CD4-positive, alpha-beta T cell treated with Interleukin-21 for 1 hour (primary cell): ENCODE measurements at regions not wholly inside any gene's neighbourhood (a gene's known extent, or its start where the extent isn't known, plus 50 kb on each side); places are given as distances from the start of the nearest gene placed in this dataset.
"Not testable (repeated sequence)": the region's sequence is repeated elsewhere in the genome, so short reads cannot be mapped to it uniquely, and the experiment has no call there.

Experiments used
- DNase-seq: peaks from one replicate; pipeline ENCODE4 v3.0.0-alpha.2; 2020

DNA sequence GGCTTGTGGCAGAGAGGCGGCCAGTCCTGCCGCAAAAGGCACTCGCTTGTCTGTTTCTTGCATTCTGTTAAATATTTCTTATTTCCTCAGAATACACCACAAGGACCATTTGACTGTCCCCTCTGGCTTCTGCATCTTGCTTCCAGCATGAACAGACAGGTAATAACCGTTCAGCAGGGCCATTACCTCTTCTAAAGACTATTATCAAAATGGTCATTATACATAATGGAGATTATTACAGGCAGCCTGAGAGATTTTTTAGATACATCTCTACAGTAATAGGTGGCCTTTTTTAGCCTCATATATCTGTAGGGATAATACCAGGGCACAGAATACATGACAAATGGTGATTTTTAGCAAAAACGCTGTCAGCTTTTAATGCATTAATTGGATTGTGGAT, 382.0 kb downstream of the PSAT1 start:
- no peak for DNase-seq

DNA sequence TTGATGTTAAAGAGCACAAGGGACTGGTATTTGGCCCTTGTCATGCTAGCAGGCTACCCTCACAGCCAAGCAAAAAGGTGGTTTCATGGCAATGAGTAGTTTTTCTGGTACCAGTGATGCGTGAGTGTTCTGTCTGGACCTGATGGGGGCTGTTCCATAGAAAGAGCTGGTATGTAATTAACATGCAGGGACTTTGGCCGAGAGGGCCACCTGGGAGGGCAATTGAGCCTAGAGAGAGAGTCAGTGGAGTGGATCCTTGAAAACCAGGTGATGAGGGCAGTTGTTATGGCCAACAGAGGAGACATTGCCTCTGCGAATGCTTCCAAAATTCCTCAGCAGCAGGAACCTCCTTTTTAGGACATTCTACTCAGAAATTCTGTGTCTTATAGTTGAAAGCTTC, 383.3 kb downstream of the PSAT1 start:
- no peak for DNase-seq

DNA sequence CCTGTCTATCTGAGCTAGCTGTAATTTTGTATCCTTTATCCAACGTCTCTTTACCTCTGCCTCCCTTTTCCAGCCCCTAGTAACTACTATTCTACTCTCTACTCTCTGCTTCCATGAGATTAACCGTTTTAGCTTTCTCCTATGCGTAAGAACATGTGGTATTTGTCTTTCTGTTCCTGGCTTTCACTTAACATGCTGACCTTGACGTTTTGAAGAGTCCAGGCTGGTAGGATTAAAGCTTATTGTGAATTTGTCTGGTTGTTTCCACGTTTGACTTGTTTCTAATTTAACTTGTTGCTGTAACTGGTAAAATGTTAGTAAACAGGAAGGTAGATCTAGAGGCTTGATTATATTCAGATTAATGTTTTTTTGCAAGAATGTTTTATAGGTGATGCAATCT, 385.3 kb downstream of the PSAT1 start:
- DNase-seq = no peak

DNA sequence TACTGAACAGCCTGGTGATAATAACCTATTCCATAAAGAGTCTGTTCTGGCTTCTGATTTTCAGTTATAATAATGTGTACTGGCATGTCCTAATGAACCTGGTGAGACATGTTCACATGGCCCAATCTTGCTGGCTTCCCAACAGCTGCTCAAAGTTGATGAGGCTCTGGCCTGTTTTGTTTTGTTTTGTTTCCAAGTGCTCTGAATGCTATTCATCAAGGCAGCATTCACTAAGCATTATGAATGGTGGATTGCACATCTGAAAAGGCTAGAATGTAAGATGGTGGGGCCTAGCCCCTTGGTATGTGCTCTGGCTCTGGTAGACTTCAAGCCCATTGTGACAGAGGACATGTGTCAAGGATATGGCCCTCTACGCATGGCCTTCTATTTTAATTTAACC, 388.5 kb downstream of the PSAT1 start:
- no peak for DNase-seq

DNA sequence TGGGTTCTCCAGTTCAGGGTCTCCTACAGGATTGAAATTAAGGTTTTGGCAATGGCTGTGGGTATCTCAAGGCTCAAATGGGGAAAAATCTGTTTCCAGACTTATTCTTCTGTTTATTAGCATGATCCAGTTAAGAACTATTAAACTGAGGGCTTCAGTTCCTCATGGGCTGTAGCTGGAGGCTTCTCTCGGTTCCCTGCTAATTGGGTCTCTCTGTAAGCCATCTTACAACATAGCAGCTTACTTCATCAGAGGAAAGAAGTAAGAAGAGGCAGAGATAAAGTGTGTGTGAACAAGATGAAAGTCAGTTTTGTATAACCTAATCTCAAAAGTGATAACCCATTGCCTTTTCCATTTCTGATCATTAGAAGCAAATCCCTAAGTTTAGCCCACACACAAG, 391.9 kb downstream of the PSAT1 start:
- DNase-seq = no peak

DNA sequence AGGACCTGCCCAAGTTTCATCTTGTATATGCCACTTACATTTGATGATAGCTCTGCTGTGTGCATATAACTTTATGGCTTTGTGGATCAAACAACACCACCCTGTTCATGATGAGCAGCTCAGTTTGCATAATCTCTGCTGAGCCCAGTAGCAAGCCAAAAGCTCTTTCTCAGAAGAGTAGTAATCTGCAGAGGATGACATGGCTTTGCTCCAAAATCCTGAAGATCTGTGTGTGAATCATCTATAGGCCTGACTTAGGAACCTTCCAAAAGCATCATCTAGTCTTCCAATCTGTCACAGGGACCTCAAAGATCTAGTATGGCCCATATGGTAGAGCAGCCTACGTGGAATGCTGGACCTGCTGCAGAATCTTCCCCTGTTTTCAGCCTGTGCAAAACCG, 394.6 kb downstream of the PSAT1 start:
- DNase-seq = no peak

DNA sequence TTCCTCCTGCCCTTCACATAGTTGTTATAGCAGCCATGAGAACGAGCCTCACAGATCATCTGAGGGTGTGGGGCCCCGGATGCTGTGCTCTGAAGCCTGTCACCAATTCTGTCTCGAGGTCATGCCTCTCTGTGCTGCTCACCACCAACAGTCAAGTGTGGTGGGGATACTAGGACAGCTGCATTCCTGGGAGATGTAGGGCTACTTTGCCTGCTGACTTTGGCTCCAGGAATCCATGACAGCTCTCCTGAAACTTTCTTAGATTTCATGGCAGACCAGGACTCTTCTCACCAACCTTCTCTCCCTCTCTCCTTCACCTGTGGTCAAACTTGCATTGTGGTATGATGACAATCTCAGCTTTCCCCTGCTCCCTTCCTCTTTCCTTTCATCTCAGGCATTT, 395.9 kb downstream of the PSAT1 start:
- no peak for DNase-seq

DNA sequence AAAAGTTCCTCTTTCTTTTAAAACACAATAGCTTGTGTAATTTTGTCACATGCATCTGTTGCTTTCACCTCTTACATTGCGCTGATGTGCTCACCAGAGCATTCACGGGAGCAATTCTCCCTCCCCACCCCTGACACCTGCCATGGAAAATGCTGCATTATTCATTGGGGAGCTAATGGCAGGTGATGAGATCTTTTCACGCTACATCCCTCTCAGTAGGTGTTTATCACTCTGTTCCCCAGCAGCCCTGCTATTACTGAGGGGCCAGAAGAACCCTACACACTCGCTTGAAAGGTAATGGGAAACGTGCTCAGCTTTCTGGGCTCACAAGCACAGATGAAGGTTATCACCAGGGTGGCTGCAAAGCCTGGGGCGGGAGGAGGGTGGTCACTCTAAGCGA, 398.0 kb downstream of the PSAT1 start:
- DNase-seq = no peak

DNA sequence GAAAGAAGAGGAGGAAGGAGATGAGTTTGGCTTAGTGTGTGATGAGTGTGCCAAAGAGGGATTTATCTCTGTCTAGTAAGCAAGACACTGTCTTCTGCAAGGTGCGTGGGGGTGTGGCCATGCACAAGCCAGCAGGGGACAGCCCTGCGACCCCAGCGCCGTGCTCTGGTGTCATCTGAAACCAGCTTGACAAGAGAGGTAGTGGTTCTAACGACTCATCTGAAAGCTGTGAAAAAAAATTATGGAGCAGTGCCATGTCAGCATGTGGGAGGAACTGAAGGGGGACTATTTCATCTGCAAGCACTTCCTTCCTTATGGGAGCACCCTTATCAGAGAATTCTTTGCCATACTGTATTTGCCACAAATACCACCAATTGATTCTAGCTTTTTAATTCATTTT, 398.6 kb downstream of the PSAT1 start:
- DNase-seq = no peak

DNA sequence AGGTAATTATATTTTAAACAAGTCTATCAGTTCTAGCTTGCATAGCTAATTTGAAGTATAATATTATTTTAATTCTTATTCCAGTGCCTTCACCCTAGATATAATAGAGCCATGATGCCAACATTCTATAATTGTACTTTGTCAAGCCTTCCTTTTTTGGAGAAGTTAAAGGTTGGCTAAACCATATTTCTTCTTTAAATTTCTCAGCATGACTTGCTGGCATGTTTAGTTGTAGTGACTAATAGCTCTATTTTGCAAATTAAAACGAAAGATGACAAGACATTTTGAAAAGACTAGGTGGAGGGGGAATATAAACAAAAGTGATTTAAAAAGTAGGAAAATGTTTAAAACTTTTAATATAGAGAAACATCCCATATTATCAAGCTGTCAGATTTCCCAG, 400.7 kb downstream of the PSAT1 start:
- DNase-seq = no peak

DNA sequence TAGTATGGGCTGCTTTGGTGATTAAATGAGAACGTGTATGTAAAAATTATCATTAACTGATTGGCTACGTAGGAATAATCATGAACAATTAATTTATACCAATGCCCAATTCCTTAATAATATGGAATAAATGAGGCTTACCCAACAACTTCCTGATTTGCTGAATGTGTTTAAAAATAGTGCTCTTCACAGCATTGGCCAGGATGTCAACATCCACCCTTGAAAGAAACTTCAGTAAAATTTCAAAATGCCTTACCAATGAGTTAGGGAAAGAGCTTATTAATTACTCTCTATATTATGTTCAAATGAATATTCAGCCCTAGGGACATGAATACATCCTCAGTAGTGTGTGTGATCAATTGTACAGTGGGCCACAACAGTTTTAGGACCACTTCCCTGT, 401.4 kb downstream of the PSAT1 start:
- no peak for DNase-seq

DNA sequence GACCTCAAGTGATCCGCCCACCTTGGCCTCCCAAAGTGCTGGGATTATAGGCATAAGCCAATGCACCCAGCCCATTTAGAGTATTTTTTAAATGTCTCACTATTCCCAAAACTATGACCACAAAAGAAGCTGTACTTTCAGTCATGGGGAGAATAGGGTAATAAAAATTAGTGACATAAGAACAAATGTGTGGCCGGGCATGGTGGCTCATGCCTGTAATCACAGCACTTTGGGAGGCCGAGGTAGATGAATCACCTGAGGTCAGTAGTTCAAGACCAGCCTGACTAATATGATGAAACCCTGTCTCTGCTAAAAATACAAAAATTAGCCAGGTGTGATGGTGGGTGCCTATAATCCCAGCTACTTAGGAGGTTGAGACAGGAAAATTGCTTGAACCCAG, 402.3 kb downstream of the PSAT1 start:
- not testable (repeated sequence) for DNase-seq

DNA sequence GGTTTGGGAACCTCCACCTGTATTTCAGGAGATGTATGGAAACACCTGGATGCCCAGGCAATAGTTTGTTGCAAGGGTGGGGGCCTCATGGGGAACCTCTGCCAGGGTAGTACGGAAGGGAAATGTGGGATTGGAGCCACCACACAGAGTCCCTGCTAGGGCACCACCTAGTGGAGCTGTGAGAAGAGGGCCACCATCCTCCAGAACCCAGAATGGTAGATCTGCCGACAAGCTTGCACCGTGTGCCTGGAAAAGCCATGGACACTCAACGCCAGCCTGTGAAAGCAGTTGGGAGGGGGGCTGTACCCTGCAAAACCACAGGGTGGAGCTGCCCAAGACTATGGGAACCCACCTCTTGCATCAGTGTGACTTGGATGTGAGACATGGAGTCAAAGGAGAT, 407.2 kb downstream of the PSAT1 start:
- not testable (repeated sequence) for DNase-seq

DNA sequence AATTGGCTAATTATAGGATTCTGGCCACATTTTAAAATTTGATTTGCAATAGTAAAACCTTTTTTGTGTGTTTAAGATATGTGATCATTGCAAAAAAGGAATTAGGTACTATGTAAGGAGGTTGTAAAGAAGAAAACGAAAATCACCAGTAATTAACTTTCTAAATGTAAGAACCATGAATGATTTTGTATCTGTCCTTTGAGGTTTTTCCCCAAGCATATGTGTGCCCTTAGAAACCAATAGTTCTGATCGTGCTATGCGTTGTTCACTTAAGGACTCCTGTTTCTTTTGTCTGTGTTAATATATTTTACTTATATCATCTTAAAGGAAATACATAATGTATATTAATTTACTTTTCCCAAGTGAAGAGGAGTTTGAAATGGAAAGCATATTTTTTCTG, 410.2 kb downstream of the PSAT1 start:
- DNase-seq = no peak

DNA sequence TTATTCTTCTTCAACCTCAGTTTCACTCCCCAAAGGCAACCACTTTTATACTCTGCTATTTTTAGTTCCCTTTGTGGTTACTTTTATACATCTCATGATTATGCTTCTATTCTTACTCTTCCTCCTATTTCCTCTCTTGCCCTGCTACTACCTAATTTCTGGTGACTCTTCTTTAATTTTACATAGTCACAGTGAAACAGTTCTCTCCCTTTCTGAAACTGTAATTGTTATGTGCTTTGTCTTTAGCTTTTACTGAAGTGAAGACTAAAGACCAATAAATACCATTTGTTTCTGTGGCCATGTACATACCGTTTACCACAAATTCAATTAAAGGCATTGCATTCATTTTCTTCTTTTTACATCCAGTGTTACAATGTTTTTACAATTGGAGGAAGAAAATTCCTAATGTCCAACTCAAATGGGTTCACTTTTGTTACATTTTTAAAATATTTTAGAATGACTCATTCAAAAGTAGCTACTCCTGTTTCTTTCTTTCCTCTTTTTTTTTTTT, 410.6 kb downstream of the PSAT1 start:
- DNase-seq = no peak

DNA sequence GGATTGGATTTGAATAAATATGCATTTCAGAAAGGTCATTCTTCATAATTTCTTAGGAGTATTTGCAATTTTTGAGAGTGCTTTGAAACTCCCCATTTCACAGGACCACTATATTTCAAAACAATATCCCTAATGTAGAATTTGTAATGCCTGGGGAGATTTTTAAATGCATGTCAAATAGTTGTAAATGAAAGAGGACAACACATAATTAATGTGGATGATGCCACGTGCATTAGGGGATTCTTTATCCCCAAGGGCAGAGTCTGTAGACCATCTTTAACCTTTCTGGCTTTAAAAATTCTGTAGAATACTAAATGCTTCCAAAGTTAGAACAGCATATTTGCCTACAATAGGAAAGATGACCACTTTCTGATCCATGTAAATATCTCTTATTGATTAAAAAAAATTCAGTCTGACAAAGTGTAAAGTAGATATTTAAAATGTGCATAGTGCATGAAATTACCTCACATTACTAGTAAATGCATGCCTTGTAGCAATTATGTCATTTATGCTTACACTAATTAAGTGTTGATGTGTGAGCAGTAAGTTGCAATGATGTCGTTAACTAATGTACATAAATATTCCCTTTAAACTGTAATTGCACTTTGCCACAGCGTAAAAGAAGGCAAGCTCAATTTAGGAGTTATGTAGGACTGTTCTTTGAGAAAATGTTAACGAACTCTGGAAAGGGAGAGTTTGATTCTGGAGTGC, 416.1 kb downstream of the PSAT1 start:
- no peak for DNase-seq

DNA sequence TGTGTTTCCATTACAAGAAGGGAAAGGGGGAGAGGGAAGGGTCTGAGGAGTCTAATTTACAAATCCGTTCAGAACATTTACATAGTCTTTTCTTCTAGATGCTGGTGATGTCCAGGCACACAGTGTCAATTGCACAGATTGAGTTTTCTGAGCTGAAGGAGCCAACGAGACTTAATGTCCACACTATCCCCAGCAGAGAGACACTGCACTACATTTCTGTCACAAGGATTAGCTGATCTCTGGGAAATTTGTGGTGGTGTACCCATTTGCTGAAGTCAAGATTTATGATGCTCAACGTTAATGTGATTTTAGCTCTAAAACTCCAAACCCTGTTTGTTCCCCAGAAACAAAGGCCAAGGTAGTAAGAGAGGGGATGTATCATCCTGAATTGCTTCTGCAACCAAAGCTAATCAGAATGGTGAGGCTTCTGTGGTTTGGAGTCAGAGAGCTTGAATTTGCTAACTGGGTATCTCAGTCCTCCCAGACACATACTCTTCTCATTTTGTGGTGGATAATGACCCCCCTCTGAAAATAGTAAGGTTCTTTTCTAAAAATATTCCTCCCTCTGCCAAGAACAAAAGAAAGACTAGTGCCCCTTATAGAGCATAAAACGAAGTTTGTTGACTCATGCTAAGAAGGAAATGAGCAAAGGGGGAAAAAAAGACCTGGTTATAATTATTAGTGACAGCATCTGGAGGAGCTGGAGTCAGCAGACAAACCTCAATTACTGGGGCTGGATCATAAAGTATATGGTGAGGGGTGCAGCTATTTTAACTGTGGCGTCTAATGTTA, 416.9 kb downstream of the PSAT1 start:
- no peak for DNase-seq

DNA sequence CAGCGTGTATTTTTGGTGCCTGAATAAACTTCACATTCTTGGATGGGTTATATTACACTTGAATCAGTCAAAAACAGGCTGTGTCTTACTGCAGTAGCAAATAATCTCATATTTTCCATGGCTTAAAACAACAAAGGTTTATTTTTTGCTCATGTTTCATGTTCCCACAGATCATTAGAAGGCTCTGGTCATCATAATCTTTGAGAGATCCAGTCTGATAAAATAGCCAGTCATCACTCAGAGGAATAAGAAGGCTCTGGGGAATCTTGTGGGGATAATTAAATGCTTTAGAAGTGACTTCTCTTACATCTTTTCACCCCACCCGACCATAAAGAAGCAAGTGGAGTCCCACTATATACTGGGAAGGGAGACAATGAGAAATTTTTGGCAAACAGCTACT, 417.7 kb downstream of the PSAT1 start:
- DNase-seq = no peak

DNA sequence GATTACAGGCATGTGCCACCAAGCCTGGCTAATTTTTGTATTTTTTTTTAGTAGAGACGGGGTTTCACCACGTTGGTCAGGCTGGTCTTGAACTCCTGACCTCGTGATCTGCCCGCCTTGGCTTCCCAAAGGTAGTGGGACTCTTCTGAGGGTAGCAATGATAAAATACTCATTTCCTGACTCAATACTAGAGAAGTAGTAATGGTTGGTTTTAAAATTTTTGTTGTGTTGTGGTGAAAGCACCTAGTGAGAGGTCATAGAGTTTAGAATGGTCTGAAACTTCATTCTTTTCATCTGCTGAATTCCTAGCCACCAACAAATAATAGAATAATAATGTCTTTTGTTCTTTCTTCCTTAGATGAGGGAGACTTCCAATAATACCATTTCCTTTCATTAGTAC, 422.1 kb downstream of the PSAT1 start:
- DNase-seq = not testable (repeated sequence)

DNA sequence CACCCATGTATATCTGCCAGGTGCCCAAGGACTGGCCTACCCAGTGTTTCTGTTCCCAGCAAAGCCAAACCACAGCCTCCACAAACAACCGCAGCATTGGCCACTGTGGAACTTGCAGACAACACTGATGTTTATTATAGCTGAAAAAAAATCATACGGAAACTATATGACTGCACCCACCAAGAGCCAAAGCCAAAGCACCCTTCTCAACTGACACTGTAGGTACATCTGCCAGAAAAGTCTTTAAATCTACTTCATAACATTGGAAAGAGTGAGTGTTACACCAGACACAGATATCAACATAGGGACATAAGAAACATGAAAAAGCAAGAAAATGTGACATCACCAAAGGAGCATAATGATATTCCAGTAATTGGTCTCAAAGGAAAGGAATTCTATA, 428.0 kb downstream of the PSAT1 start:
- no peak for DNase-seq

DNA sequence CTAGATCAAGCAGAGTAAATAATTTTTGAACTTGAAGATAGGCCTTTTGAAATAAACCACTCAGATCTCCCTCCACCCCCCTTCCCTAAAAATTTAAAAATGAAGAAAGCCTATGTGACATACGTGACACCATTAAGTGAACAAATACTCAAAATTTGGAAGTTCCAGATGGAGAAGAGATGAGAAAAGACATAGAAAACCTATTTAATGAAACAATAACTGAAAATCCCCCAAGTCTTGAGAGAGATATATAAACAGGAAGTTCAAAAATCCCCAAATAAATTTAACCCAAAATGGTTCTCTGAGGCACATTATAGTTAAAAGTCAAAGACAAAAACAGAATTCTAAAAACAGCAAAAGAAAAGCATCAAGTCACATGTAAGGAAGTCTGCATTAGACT, 428.6 kb downstream of the PSAT1 start:
- DNase-seq = no peak

DNA sequence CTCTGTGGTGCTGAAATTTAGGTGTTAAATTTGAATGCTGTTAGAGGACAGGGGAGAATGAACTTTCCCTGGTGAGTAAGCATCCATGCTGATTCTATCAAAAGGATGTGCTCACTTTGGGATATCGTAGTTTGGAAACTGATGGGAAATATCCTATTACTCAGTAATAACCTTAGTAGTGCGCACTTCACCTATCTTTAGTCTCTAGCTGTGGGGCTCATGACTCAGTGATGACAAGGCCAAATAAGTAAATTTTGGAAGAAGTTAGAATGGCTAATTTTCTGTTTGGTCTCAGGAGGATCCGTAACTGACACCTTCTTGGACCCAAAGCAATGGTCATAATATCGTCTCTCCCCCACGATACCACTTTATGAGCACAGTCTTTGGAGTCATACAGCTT, 448.4 kb downstream of the PSAT1 start:
- DNase-seq = no peak

DNA sequence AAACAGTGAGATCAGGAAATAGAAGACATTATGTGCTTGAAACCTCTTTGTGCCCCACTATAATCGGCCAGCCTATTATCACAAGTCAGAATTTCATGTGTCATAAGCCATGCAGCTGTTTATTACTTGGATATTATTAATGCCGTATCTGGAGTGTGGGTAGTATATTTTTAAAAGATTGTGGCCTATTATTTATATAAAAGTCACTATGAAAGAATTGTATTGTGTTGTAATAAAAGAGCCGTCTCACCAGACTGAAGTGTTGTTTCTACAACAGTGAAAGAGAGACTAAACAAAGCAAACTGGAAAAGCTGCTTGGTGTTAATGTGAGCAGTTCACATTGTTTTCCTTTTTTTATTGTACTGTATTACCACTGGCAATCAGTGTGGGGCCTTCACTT, 449.1 kb downstream of the PSAT1 start:
- DNase-seq = no peak

DNA sequence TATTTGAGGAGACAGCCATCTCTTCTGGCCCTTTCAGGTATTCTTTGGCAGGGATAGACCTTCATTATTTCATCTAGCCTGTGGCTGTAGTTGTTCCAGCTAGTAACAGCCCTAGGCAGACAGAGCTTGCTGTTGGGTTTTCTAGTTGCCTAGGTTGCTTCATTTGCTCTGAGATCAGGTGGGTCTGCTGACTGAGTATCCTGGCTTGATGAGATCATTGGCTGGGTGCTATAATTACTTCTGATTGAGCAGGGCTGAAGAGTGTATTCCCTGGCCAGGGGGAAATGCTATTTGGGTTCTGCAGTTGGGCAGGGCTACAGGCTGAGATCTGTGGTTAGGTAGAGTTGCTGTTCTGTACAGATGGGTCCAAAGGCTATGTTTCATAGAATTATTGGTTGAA, 456.1 kb downstream of the PSAT1 start:
- no peak for DNase-seq
